ENCODE measurements at regions not wholly inside any gene's neighbourhood (a gene's known extent, or its start where the extent isn't known, plus 50 kb on each side); places are given as distances from the start of the nearest gene placed in this dataset.

DNA sequence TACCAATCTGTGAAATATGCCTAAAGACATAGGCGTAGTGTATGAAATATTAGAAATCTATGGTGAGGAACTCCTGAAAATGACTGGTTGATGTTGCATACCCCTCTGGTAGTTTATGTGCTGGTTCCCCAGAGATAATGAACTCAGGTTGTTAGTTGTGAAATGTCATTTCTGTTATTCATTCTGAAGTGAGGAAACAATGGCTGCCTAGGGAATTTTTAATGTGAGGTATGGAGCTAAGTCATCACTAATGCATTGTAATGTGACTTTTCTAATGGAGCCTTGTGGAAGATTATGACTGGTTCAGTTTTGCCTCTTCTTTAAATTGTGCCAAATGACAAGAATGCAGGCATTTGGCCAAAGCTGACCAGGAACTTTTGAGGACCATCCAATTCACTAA lies 61.6 kb upstream of the RAB27B start:
- TF ChIP-seq POLR2A (IDR thresholded peaks at IDR 0.05) = no peak
- TF ChIP-seq, protein P1, sequence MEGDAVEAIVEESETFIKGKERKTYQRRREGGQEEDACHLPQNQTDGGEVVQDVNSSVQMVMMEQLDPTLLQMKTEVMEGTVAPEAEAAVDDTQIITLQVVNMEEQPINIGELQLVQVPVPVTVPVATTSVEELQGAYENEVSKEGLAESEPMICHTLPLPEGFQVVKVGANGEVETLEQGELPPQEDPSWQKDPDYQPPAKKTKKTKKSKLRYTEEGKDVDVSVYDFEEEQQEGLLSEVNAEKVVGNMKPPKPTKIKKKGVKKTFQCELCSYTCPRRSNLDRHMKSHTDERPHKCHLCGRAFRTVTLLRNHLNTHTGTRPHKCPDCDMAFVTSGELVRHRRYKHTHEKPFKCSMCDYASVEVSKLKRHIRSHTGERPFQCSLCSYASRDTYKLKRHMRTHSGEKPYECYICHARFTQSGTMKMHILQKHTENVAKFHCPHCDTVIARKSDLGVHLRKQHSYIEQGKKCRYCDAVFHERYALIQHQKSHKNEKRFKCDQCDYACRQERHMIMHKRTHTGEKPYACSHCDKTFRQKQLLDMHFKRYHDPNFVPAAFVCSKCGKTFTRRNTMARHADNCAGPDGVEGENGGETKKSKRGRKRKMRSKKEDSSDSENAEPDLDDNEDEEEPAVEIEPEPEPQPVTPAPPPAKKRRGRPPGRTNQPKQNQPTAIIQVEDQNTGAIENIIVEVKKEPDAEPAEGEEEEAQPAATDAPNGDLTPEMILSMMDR (IDR thresholded peaks at IDR 0.05) = no peak

All from stomach (tissue), 4 donors.